Peyer's patch (tissue), 4 donors: ENCODE measurements at regions not wholly inside any gene's neighbourhood (a gene's known extent, or its start where the extent isn't known, plus 50 kb on each side); places are given as distances from the start of the nearest gene placed in this dataset.

ENCODE experiments used
- POLR2A ChIP-seq, 2 donors: fragments of 450-650 bp; IDR thresholded peaks; one replicate each; pipeline ENCODE4 v1.5.1; 2017; ENCODE audit warnings: antibody characterized with exemption in 2 of 2, mild to moderate bottlenecking in 2 of 2, moderate library complexity in 2 of 2
- TF ChIP-seq, protein P1 (sequence below), 6 experiments: fragments of 450-650 bp in 4 of 6; fragments of 200-600 bp in 2 of 6; sonication (generic) in 1 of 6; IDR thresholded peaks; one replicate each; pipeline ENCODE4 v1.5.1; 2017 to 2019; ENCODE audit warnings: antibody characterized with exemption in 6 of 6, mild to moderate bottlenecking in 3 of 6, moderate library complexity in 1 of 6

DNA sequence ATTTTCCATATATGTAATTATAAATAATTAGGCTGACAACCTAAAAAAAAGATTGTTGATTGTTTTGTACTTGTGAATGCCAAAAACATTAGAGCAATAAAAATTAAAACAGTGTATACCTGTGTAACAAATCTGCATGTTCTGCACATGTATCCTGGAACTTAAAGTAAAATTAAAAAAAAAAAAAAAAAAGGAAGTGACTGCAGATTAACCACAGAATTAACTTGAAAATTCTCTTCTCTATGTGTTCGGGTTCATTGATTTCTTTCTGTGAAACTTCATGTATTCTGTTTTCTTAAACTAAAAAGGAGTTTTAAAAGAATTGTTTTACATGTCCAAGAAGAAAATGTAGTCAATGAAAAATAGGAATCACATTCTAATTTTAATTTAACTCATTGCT, 95.7 kb downstream of the FASLG start:
- TF ChIP-seq, protein P1, sequence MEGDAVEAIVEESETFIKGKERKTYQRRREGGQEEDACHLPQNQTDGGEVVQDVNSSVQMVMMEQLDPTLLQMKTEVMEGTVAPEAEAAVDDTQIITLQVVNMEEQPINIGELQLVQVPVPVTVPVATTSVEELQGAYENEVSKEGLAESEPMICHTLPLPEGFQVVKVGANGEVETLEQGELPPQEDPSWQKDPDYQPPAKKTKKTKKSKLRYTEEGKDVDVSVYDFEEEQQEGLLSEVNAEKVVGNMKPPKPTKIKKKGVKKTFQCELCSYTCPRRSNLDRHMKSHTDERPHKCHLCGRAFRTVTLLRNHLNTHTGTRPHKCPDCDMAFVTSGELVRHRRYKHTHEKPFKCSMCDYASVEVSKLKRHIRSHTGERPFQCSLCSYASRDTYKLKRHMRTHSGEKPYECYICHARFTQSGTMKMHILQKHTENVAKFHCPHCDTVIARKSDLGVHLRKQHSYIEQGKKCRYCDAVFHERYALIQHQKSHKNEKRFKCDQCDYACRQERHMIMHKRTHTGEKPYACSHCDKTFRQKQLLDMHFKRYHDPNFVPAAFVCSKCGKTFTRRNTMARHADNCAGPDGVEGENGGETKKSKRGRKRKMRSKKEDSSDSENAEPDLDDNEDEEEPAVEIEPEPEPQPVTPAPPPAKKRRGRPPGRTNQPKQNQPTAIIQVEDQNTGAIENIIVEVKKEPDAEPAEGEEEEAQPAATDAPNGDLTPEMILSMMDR (IDR thresholded peaks at IDR 0.05): no peak
- TF ChIP-seq POLR2A (IDR thresholded peaks at IDR 0.05): no peak
